ENCODE measurements at regions not wholly inside any gene's neighbourhood (a gene's known extent, or its start where the extent isn't known, plus 50 kb on each side); places are given as distances from the start of the nearest gene placed in this dataset.

- TF ChIP-seq, protein P1, sequence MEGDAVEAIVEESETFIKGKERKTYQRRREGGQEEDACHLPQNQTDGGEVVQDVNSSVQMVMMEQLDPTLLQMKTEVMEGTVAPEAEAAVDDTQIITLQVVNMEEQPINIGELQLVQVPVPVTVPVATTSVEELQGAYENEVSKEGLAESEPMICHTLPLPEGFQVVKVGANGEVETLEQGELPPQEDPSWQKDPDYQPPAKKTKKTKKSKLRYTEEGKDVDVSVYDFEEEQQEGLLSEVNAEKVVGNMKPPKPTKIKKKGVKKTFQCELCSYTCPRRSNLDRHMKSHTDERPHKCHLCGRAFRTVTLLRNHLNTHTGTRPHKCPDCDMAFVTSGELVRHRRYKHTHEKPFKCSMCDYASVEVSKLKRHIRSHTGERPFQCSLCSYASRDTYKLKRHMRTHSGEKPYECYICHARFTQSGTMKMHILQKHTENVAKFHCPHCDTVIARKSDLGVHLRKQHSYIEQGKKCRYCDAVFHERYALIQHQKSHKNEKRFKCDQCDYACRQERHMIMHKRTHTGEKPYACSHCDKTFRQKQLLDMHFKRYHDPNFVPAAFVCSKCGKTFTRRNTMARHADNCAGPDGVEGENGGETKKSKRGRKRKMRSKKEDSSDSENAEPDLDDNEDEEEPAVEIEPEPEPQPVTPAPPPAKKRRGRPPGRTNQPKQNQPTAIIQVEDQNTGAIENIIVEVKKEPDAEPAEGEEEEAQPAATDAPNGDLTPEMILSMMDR (IDR thresholded peaks at IDR 0.05; ENCODE audit: extremely low read depth in 1 of 2, insufficient read depth in 1 of 2, low read depth in 1 of 2, low read length in 2 of 2): no peak
- no peak for TF ChIP-seq JUN (IDR thresholded peaks at IDR 0.05; ENCODE audit: borderline replicate concordance, insufficient read depth, insufficient read length, low read depth)
- TF ChIP-seq POLR2AphosphoS5 (IDR thresholded peaks at IDR 0.05; ENCODE audit: insufficient read depth, low read depth, low read length): no peak
- TF ChIP-seq POLR2A (IDR thresholded peaks at IDR 0.05; ENCODE audit: low read depth, low read length): no peak
Measured at GRCh38 chr15:38769492-38769891, 204.9 kb upstream of the RASGRP1 start.

All from endothelial cell of umbilical vein (primary cell).